Rectal smooth muscle tissue (tissue), 1 donor: ENCODE measurements at regions not wholly inside any gene's neighbourhood (a gene's known extent, or its start where the extent isn't known, plus 50 kb on each side); places are given as distances from the start of the nearest gene placed in this dataset.

ENCODE experiments used
- H3K27ac ChIP-seq: one replicate; pipeline ENCODE4 v1.7.0; 2013; ENCODE audit warnings: low read depth, low read length, inconsistent platforms
- H3K27me3 ChIP-seq: one replicate; pipeline ENCODE4 v1.7.0; 2013; ENCODE audit warnings: low read length; ENCODE audit not compliant: control insufficient read depth, insufficient read depth
- H3K36me3 ChIP-seq: one replicate; pipeline ENCODE4 v1.7.0; 2013; ENCODE audit warnings: low read length; ENCODE audit not compliant: control insufficient read depth, insufficient read depth
- H3K4me1 ChIP-seq: one replicate; pipeline ENCODE4 v1.7.0; 2013; ENCODE audit warnings: low read length; ENCODE audit not compliant: control insufficient read depth, insufficient read depth
- H3K4me3 ChIP-seq: one replicate; pipeline ENCODE4 v1.7.0; 2013; ENCODE audit warnings: low read length
- H3K9ac ChIP-seq: one replicate; pipeline ENCODE4 v1.7.0; 2013; ENCODE audit warnings: low read length

GRCh38 chr7:22589641-22590201, 89.7 kb upstream of the STEAP1B start:
- H3K27ac ChIP-seq = no peak overlapping the region
- no peak overlapping the region for H3K9ac ChIP-seq
- no peaks in the 10 kb centered on the region for H3K4me1 ChIP-seq
- H3K4me3 ChIP-seq = no peak overlapping the region
- H3K27me3 ChIP-seq = no peaks in the 10 kb centered on the region
- H3K36me3 ChIP-seq = no peaks in the 10 kb centered on the region

GRCh38 chr7:22588351-22588750, 88.4 kb upstream of the STEAP1B start:
- H3K27ac ChIP-seq = no peak overlapping the region
- H3K27me3 ChIP-seq = no peaks in the 10 kb centered on the region
- no peak overlapping the region for H3K4me3 ChIP-seq
- H3K9ac ChIP-seq = no peak overlapping the region
- peaks cover 9% of the 10 kb centered on the region for H3K4me1 ChIP-seq
- no peaks in the 10 kb centered on the region for H3K36me3 ChIP-seq

GRCh38 chr7:22587322-22587721, 87.3 kb upstream of the STEAP1B start:
- Histone ChIP-seq H3K9ac (no peak overlapping the region), H3K4me3 (no peak overlapping the region), H3K27me3 (no peaks in the 10 kb centered on the region), H3K4me1 (peaks cover 12% of the 10 kb centered on the region), H3K36me3 (no peaks in the 10 kb centered on the region), H3K27ac (no peak overlapping the region)

- H3K4me1 ChIP-seq = peaks cover 12% of the 10 kb centered on the region
- no peak overlapping the region for H3K27ac ChIP-seq
- no peaks in the 10 kb centered on the region for H3K27me3 ChIP-seq
- H3K36me3 ChIP-seq = no peaks in the 10 kb centered on the region
- no peak overlapping the region for H3K9ac ChIP-seq
- no peak overlapping the region for H3K4me3 ChIP-seq
Measured at GRCh38 chr7:22586786-22587140, 86.8 kb upstream of the STEAP1B start.

GRCh38 chr7:22586101-22586785, 86.3 kb upstream of the STEAP1B start:
- Histone ChIP-seq H3K27ac (no peak overlapping the region), H3K4me1 (peaks cover 12% of the 10 kb centered on the region)

GRCh38 chr7:22584179-22584578, 84.2 kb upstream of the STEAP1B start:
- Histone ChIP-seq H3K27me3 (no peaks in the 10 kb centered on the region), H3K9ac (no peak overlapping the region), H3K4me3 (no peak overlapping the region), H3K36me3 (no peaks in the 10 kb centered on the region), H3K4me1 (peaks cover 12% of the 10 kb centered on the region), H3K27ac (no peak overlapping the region)

More at GRCh38 chr7:22586101-22586785, 86.3 kb upstream of the STEAP1B start:
- Histone ChIP-seq H3K27me3 (no peaks in the 10 kb centered on the region), H3K36me3 (no peaks in the 10 kb centered on the region), H3K4me3 (no peak overlapping the region), H3K9ac (no peak overlapping the region)

GRCh38 chr7:22582863-22583622, 83.1 kb upstream of the STEAP1B start:
- Histone ChIP-seq H3K4me1 (peaks cover 13% of the 10 kb centered on the region), H3K36me3 (no peaks in the 10 kb centered on the region), H3K9ac (no peak overlapping the region), H3K27me3 (no peaks in the 10 kb centered on the region), H3K4me3 (no peak overlapping the region), H3K27ac (no peak overlapping the region)

- no peaks in the 10 kb centered on the region for H3K36me3 ChIP-seq
- H3K4me3 ChIP-seq = no peak overlapping the region
- H3K27ac ChIP-seq = no peak overlapping the region
- no peaks in the 10 kb centered on the region for H3K27me3 ChIP-seq
- peaks cover 27% of the 10 kb centered on the region for H3K4me1 ChIP-seq
- no peak overlapping the region for H3K9ac ChIP-seq
Measured at GRCh38 chr7:22581099-22581498, 81.1 kb upstream of the STEAP1B start.

GRCh38 chr7:22579961-22580360, 80.0 kb upstream of the STEAP1B start:
- H3K9ac ChIP-seq = no peak overlapping the region
- no peak overlapping the region for H3K27ac ChIP-seq
- H3K36me3 ChIP-seq = no peaks in the 10 kb centered on the region

GRCh38 chr7:22578007-22578733, 78.2 kb upstream of the STEAP1B start:
- Histone ChIP-seq H3K27ac (peak overlapping the region; percentile 53), H3K27me3 (no peaks in the 10 kb centered on the region), H3K36me3 (no peaks in the 10 kb centered on the region), H3K9ac (no peak overlapping the region), H3K4me3 (no peak overlapping the region), H3K4me1 (peaks cover 17% of the 10 kb centered on the region)

More at GRCh38 chr7:22579961-22580360, 80.0 kb upstream of the STEAP1B start:
- H3K4me3 ChIP-seq = no peak overlapping the region
- peaks cover 27% of the 10 kb centered on the region for H3K4me1 ChIP-seq
- H3K27me3 ChIP-seq = no peaks in the 10 kb centered on the region

GRCh38 chr7:22577470-22578001, 77.5 kb upstream of the STEAP1B start:
- Histone ChIP-seq H3K27ac (peak overlapping the region; percentile 53), H3K27me3 (no peaks in the 10 kb centered on the region), H3K36me3 (no peaks in the 10 kb centered on the region), H3K4me1 (peaks cover 15% of the 10 kb centered on the region), H3K4me3 (no peak overlapping the region), H3K9ac (no peak overlapping the region)
